Neural progenitor cell (in vitro differentiated cells): ENCODE measurements at regions not wholly inside any gene's neighbourhood (a gene's known extent, or its start where the extent isn't known, plus 50 kb on each side); places are given as distances from the start of the nearest gene placed in this dataset.

ENCODE experiments used
- EZH2 ChIP-seq: fragments of 200-600 bp; sonication (generic); IDR thresholded peaks from 2 replicates; pipeline ENCODE4 v1.6.1; 2017; ENCODE audit warnings: antibody characterized with exemption, mild to moderate bottlenecking, moderate library complexity
- EZH2phosphoT487 ChIP-seq: fragments of 200-600 bp; sonication (generic); IDR thresholded peaks from 2 replicates; pipeline ENCODE4 v1.6.1; 2017; ENCODE audit warnings: antibody characterized with exemption
- TF ChIP-seq, protein P1 (sequence below): fragments of 200-600 bp; sonication (generic); IDR thresholded peaks from 2 replicates; pipeline ENCODE4 v1.5.1; 2017; ENCODE audit warnings: antibody characterized with exemption, mild to moderate bottlenecking

- TF ChIP-seq, protein P1, sequence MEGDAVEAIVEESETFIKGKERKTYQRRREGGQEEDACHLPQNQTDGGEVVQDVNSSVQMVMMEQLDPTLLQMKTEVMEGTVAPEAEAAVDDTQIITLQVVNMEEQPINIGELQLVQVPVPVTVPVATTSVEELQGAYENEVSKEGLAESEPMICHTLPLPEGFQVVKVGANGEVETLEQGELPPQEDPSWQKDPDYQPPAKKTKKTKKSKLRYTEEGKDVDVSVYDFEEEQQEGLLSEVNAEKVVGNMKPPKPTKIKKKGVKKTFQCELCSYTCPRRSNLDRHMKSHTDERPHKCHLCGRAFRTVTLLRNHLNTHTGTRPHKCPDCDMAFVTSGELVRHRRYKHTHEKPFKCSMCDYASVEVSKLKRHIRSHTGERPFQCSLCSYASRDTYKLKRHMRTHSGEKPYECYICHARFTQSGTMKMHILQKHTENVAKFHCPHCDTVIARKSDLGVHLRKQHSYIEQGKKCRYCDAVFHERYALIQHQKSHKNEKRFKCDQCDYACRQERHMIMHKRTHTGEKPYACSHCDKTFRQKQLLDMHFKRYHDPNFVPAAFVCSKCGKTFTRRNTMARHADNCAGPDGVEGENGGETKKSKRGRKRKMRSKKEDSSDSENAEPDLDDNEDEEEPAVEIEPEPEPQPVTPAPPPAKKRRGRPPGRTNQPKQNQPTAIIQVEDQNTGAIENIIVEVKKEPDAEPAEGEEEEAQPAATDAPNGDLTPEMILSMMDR, result no peak
- TF ChIP-seq EZH2 (no peak), EZH2phosphoT487 (no peak)
These were observed 104.6 kb downstream of the ZIC4 start for GRCh38 chr3:147301781-147302180.
